HG03342 (cell line): ENCODE measurements at regions not wholly inside any gene's neighbourhood (a gene's known extent, or its start where the extent isn't known, plus 50 kb on each side); places are given as distances from the start of the nearest gene placed in this dataset.
"Not testable (repeated sequence)": the region's sequence is repeated elsewhere in the genome, so short reads cannot be mapped to it uniquely, and the experiment has no call there.

Source experiments
- ATAC-seq: cut with Tn5 transposase; IDR thresholded peaks from one replicate; pipeline ENCODE4 v1.9.1; 2021; ENCODE audit warnings: mild to moderate bottlenecking, moderate library complexity; ENCODE audit not compliant: unreplicated experiment

- ATAC-seq: no peak
These were observed 197.4 kb downstream of the UQCRFS1 start for GRCh38 chr19:29015569-29015968.

GRCh38 chr19:29014857-29015436, 198.0 kb downstream of the UQCRFS1 start:
- no peak for ATAC-seq

DNA sequence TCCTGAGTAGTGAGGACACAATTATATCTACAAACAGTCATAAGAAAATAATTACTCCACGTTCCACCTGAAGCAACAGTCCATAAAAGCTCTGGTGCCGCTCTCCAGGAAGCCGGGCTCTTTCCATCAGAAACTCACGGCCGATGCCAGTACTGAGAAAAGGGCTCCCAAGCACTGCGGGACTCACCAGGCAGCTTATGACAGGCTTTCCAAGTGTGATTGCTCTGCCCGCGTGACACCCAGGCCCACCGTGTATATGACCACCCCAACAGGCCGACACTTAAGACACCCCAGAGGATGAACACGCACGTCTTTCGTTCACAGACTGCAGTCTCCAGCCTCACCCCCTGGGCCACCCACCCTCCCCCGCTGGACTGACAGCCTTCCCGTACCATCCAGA, 199.0 kb downstream of the UQCRFS1 start:
- no peak for ATAC-seq

GRCh38 chr19:29013325-29013724, 199.6 kb downstream of the UQCRFS1 start:
- no peak for ATAC-seq

DNA sequence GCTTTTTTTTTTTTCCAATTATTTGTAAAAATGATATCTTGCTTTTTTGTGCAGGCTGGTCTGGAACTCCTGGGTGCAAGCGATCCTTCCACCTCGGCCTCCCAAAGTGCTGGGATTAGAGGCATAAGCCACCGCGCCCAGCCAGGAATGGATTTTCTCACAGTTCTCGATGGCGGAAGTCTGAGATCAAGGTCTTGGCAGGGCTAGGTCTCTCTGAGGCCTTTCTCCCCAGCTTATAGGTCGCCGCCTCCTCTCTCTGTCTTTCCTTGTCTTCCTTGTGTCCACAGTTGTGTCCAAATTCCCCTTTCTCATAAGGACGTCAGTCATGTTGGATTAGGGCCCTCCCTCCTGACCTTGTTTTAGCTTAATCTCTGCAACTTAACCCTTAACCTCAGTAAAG, 200.5 kb downstream of the UQCRFS1 start:
- ATAC-seq: no peak

DNA sequence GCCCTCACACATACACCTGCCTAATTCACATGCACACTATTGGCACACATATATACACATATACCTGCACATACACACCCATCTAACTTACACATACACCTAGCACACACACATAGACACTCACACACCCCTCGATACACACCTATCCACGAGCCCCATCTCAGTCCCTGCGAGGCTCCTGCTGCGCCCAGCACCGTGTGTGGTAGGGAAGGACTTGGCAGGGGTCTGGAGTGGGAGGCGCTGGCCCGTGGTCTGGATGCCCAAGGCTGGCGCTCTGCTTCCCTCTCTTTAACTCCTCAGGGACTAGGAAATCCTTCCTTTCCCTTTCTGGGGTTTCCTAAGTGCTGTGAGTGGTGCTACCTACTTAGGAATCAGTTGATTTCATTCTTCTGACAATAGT, 202.7 kb downstream of the UQCRFS1 start:
- ATAC-seq: no peak

GRCh38 chr19:29006057-29006735, 206.8 kb downstream of the UQCRFS1 start:
- no peak for ATAC-seq

GRCh38 chr19:29004796-29005195, 208.2 kb downstream of the UQCRFS1 start:
- ATAC-seq: no peak

GRCh38 chr19:29003641-29004409, 209.1 kb downstream of the UQCRFS1 start:
- ATAC-seq: no peak

GRCh38 chr19:29002336-29002735, 210.6 kb downstream of the UQCRFS1 start:
- ATAC-seq: no peak

DNA sequence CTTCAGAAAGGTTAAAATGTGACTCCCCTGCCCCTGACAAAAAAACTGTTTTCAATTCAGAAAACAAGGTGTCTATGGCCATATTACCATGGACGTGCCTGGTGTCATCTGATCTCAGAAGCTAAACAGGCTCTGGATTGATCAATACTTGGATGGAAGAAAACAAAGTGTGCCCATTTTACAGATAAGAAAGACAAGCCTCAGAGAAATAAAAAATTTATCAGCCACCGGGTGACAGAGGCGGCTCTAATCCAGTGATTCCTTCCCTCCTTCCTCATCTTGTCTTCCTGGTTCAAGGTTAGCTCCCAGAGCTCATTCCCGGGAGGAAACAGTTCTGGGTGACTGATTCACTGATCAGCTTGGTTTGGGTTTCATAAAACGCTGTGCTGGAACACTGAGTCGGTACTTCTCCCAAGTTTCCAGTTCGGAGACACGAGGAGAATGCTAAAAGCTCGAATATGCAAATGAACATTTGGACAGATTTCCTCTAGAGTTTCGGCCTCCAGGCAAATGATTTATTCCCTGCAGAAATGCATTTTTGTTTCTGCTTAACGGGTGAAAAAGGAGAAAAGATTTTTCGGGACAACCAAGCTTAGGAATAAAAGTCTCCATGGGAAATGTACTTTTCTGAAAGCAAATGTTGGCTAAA, 211.2 kb downstream of the UQCRFS1 start:
- ATAC-seq: no peak

GRCh38 chr19:29001141-29001581, 211.8 kb downstream of the UQCRFS1 start:
- no peak for ATAC-seq

DNA sequence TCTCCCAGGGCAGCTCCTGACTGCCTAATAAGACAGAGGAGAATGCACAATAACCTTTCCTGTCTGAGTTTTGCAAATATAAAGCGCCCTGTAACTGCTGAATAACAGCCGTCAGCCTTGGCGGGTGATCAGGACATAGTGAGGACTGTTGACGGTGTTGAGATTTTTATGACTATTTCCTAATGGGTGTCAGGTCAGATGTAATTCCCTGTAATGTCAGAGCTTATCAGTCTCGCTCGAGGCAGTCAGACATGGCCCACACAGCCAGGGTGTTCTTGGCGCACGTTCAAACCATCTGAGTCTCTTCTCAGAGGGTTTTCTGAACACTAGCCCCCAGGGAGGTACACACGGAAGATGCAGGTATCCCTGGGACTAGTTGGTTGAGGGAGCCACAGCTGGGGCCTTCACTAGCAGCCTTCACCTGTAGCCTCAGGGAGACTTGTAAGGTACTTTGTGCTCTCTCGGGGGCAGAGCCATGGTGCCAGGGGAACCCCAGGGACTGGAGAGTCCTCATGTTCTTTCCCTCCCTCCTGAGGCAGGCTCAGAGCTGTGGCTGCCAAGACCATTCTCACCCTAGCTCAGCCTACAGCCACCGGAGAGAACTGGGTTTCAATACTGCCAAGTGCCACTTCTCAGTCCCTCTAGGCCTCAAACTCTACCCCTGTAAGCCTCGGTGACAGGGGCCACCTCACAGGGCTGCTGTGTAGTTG, 213.1 kb downstream of the UQCRFS1 start:
- no peak for ATAC-seq

DNA sequence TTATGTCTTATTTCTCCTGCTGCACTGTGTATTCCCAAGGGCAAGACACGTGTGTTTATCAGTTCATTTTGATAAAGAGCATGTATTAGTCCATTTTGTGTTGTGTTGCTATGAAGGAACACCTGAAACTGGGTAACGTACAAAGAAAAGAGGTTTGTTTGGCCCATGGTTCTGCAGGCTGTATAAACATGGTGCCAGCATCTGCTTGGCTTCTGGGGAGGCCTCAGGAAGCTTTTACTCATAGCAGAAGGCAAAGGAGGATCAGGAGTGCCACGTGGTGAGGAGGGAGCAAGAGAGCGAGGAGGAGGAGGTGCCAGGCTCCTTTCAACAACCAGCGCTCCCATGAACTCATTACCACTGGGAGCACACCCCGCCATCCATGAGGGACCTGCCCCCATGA, 214.0 kb downstream of the UQCRFS1 start:
- no peak for ATAC-seq

- ATAC-seq: not testable (repeated sequence)
These were observed 215.1 kb downstream of the UQCRFS1 start for GRCh38 chr19:28997866-28998265.

- no peak for ATAC-seq
These were observed 222.4 kb downstream of the UQCRFS1 start for GRCh38 chr19:28990522-28990921.

- ATAC-seq: no peak
These were observed 223.2 kb downstream of the UQCRFS1 start for GRCh38 chr19:28989739-28990138.

DNA sequence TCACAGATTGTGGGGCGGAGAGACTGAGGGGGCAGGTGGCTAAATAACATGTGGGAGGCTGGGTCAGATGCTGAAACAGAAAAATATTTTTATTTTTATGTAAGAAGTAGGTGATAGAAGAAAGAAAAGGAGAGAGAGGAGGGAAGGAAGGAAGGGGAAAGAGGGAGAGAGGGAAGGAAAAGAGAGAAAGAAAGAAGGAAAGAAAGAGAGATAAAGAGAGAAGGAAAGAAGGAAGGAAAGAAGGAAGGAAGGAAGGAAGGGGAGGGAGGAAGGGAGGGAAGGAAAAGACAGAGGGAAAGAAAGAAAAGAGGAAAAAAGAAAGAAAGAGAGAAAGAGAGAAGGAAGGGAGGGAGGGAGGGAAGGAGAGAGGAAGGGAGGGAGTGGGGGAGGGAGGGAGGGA, 224.9 kb downstream of the UQCRFS1 start:
- no peak for ATAC-seq

GRCh38 chr19:28987177-28987576, 225.8 kb downstream of the UQCRFS1 start:
- no peak for ATAC-seq

GRCh38 chr19:28985201-28985600, 227.8 kb downstream of the UQCRFS1 start:
- ATAC-seq: no peak

DNA sequence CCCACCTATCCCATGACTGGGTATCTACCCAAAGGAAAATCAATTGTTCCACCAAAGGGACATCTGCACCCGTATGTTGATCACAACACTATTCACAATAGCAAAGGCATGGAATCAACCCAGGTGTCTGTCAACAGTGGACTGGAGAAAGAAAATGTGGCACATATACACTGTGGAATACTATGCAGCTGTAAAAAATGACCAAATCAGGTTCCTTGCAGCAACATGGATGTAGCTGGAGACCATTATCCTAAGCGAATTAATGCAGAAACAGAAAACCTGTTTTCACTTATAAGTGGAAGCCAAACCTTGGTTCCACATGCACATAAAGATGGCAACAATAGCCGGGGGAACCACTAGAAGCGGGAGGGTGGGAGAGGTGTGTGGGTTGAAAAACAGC, 228.6 kb downstream of the UQCRFS1 start:
- ATAC-seq: no peak
